PFSK-1 (cell line): ENCODE measurements at regions not wholly inside any gene's neighbourhood (a gene's known extent, or its start where the extent isn't known, plus 50 kb on each side); places are given as distances from the start of the nearest gene placed in this dataset.

ENCODE experiments used
- FOXP2 ChIP-seq: optimal IDR thresholded peaks from 2 replicates; pipeline ENCODE3; 2011; ENCODE audit warnings: borderline replicate concordance, control low read depth, inconsistent platforms; ENCODE audit not compliant: insufficient read depth; ENCODE audit errors: extremely low read length, extremely low read depth
- POLR2AphosphoS5 ChIP-seq: IDR thresholded peaks from 2 replicates; pipeline ENCODE4 v1.6.1; 2012; ENCODE audit warnings: low read depth, mild to moderate bottlenecking, control low read depth, low read length, moderate library complexity
- SIN3A ChIP-seq: IDR thresholded peaks from 2 replicates; pipeline ENCODE4 v1.6.1; 2012; ENCODE audit warnings: mild to moderate bottlenecking, low read length, moderate library complexity, borderline replicate concordance; ENCODE audit not compliant: insufficient read depth
- TAF1 ChIP-seq: IDR thresholded peaks from 2 replicates; pipeline ENCODE4 v1.6.1; 2012; ENCODE audit warnings: low read length, control low read depth, borderline replicate concordance; ENCODE audit not compliant: insufficient read depth
- TF ChIP-seq, protein P1 (sequence below), 2 experiments: IDR thresholded peaks; 2 replicates each; pipeline versions ENCODE4 v1.6.1 to v1.8.0; 2011 to 2012; ENCODE audit warnings: low read depth in 2 of 2, low read length in 2 of 2, control low read depth in 1 of 2, inconsistent platforms in 1 of 2, mild to moderate bottlenecking in 1 of 2, moderate library complexity in 1 of 2; ENCODE audit not compliant: insufficient read depth in 1 of 2

DNA sequence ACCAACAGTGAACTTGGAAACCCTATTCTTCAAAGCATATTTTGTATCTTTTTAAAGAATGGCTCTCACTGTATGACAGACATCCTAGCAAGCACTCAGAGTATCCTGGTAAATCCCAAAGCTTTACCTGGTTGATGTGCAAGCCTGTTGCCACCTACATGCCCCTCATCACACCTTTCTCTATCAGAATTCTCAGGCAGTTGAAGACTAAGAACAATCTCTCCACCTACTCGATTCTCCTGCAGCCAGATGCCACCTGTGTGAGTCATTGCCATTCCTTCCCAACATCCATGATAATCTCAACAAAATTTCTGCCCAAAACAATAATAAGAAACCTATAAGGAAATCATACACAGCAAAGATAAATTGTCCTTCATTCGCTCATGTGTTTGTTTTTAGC lies 659.8 kb downstream of the BCL11A start:
- TF ChIP-seq POLR2AphosphoS5 (no peak), FOXP2 (no peak), SIN3A (no peak), TAF1 (no peak)
- TF ChIP-seq, protein P1, sequence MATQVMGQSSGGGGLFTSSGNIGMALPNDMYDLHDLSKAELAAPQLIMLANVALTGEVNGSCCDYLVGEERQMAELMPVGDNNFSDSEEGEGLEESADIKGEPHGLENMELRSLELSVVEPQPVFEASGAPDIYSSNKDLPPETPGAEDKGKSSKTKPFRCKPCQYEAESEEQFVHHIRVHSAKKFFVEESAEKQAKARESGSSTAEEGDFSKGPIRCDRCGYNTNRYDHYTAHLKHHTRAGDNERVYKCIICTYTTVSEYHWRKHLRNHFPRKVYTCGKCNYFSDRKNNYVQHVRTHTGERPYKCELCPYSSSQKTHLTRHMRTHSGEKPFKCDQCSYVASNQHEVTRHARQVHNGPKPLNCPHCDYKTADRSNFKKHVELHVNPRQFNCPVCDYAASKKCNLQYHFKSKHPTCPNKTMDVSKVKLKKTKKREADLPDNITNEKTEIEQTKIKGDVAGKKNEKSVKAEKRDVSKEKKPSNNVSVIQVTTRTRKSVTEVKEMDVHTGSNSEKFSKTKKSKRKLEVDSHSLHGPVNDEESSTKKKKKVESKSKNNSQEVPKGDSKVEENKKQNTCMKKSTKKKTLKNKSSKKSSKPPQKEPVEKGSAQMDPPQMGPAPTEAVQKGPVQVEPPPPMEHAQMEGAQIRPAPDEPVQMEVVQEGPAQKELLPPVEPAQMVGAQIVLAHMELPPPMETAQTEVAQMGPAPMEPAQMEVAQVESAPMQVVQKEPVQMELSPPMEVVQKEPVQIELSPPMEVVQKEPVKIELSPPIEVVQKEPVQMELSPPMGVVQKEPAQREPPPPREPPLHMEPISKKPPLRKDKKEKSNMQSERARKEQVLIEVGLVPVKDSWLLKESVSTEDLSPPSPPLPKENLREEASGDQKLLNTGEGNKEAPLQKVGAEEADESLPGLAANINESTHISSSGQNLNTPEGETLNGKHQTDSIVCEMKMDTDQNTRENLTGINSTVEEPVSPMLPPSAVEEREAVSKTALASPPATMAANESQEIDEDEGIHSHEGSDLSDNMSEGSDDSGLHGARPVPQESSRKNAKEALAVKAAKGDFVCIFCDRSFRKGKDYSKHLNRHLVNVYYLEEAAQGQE (IDR thresholded peaks at IDR 0.05; ENCODE audit: insufficient read depth in 1 of 2, low read depth in 2 of 2, low read length in 2 of 2), result no peak

DNA sequence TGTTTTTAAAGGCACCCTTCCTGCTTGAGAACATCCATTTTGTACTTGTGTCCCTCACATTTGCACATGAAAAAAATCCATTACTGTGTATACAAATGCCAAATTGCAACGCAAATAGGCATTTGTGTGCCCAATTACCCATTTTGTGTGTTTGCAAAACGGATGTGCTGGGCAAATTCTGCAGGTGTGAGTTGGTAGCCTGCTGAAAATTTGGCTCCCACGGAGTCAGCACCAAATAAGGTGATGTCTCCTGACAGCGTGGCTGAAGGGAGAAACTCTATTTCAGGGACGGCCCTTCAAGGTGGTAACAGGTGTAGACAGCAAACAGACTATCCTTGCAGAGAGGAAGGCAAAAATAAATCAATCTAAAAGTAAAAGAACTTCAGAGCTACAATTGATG lies 661.1 kb downstream of the BCL11A start:
- no peak for TF ChIP-seq POLR2AphosphoS5
- no peak for TF ChIP-seq SIN3A
- TF ChIP-seq TAF1, result no peak
- no peak for TF ChIP-seq FOXP2
- TF ChIP-seq, protein P1 (IDR thresholded peaks at IDR 0.05; ENCODE audit: insufficient read depth in 1 of 2, low read depth in 2 of 2, low read length in 2 of 2), result no peak

DNA sequence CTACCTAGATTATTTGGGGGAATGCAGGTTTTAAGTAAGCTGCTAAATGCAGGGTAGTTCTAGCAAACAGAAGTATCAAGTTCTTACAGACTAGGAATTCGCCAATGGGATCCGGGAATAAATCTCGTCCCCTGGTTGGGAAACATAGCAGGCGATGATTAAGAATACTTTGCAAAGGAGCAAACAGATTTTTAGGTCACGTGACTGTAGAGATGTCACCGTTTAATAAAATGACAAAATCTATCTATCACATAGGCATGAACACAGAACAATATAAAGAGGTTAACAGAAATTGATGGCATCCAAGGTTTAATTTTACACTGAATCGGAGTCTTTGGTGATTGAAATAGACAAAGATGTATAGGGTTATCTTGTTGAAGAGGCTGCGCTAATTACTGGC lies 664.1 kb downstream of the BCL11A start:
- TF ChIP-seq TAF1 (no peak), SIN3A (no peak), FOXP2 (no peak), POLR2AphosphoS5 (no peak)
- TF ChIP-seq, protein P1 (IDR thresholded peaks at IDR 0.05; ENCODE audit: insufficient read depth in 1 of 2, low read depth in 2 of 2, low read length in 2 of 2), result no peak

DNA sequence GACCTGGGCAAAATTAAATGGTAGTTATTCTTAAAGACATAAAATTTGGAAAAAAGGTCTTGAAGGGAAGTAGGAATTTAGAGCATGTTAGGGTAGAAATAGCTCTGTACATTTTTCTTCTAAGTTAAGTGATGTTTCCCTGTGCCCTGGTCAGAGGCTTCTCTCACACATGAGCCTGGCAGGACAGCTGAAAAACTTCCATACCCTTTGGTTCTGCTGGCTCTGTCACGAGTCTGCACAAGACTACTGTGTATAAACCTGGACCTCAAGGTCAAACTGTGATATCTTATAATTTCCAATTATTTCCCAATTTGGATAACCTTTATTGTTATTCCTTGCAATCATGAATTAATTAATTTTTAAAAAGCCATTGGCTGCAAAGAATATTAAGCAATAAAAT lies 664.7 kb downstream of the BCL11A start:
- TF ChIP-seq TAF1, result no peak
- TF ChIP-seq FOXP2, result no peak
- no peak for TF ChIP-seq POLR2AphosphoS5
- TF ChIP-seq, protein P1 (IDR thresholded peaks at IDR 0.05; ENCODE audit: insufficient read depth in 1 of 2, low read depth in 2 of 2, low read length in 2 of 2), result no peak
- TF ChIP-seq SIN3A, result no peak

DNA sequence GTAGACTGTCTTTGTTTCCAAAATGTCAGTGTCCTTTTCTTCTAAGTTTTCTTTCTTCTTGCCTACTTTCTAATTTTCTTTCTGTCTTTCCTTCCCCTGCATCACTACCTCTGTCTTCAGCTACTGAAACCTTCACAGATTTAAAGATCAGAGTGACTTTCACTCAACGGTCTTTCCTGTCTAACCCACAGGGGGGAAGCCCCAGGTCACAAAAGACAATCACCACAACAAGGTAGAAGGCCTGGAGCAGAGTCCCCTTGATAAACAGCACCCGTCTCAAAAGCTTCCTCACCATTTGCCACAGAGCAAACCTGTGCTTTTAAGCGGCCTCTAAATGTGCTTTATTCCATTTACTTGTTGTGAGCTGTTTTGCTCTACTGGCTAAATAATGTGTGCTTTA lies 665.4 kb downstream of the BCL11A start:
- TF ChIP-seq TAF1, result no peak
- TF ChIP-seq, protein P1 (IDR thresholded peaks at IDR 0.05; ENCODE audit: insufficient read depth in 1 of 2, low read depth in 2 of 2, low read length in 2 of 2), result no peak
- TF ChIP-seq SIN3A, result no peak
- no peak for TF ChIP-seq POLR2AphosphoS5
- no peak for TF ChIP-seq FOXP2
